Hepatocyte (in vitro differentiated cells): ENCODE measurements at regions not wholly inside any gene's neighbourhood (a gene's known extent, or its start where the extent isn't known, plus 50 kb on each side); places are given as distances from the start of the nearest gene placed in this dataset.
"Not testable (repeated sequence)": the region's sequence is repeated elsewhere in the genome, so short reads cannot be mapped to it uniquely, and the experiment has no call there.

Experiments
- DNase-seq: peaks from one replicate; pipeline ENCODE4 v3.0.0-alpha.2; 2016; ENCODE audit warnings: low spot score
- H2AFZ ChIP-seq: fragments of 200-600 bp; sonication (generic); 2 replicates; pipeline ENCODE4 v1.6.0; 2016; ENCODE audit warnings: antibody characterized with exemption, mild to moderate bottlenecking
- H3K27ac ChIP-seq: fragments of 200-600 bp; sonication (generic); 2 replicates; pipeline ENCODE4 v1.5.1; 2016; ENCODE audit warnings: mild to moderate bottlenecking
- H3K27me3 ChIP-seq: fragments of 200-600 bp; sonication (generic); 2 replicates; pipeline ENCODE4 v1.6.1; 2016
- H3K36me3 ChIP-seq: fragments of 200-600 bp; sonication (generic); replicated peaks from 2 replicates; pipeline ENCODE4 v1.5.1; 2016; ENCODE audit warnings: low read depth; ENCODE audit not compliant: insufficient read depth
- H3K4me1 ChIP-seq: fragments of 200-600 bp; sonication (generic); 2 replicates; pipeline ENCODE4 v1.5.1; 2016; ENCODE audit warnings: mild to moderate bottlenecking, moderate library complexity; ENCODE audit not compliant: insufficient read depth
- H3K4me2 ChIP-seq: fragments of 200-600 bp; sonication (generic); 2 replicates; pipeline ENCODE4 v1.6.0; 2016
- H3K4me3 ChIP-seq: fragments of 200-600 bp; sonication (generic); 2 replicates; pipeline ENCODE4 v1.5.1; 2016; ENCODE audit warnings: mild to moderate bottlenecking
- H3K79me2 ChIP-seq: fragments of 200-600 bp; sonication (generic); 2 replicates; pipeline ENCODE4 v1.6.0; 2017; ENCODE audit warnings: mild to moderate bottlenecking
- H3K9me2 ChIP-seq: fragments of 200-600 bp; sonication (generic); replicated peaks from 2 replicates; pipeline ENCODE4 v1.6.0; 2017; ENCODE audit warnings: mild to moderate bottlenecking; ENCODE audit not compliant: insufficient read depth
- H3K9me3 ChIP-seq: fragments of 200-600 bp; sonication (generic); 2 replicates; pipeline ENCODE4 v1.5.1; 2016; ENCODE audit warnings: low read depth, mild to moderate bottlenecking
- H4K20me1 ChIP-seq: fragments of 200-600 bp; sonication (generic); 2 replicates; pipeline ENCODE4 v1.6.0; 2016; ENCODE audit warnings: mild to moderate bottlenecking; ENCODE audit not compliant: insufficient read depth, poor library complexity, severe bottlenecking
- EZH2 ChIP-seq: fragments of 200-600 bp; sonication (generic); IDR thresholded peaks from 2 replicates; pipeline ENCODE4 v1.6.1; 2016; ENCODE audit warnings: antibody characterized with exemption, mild to moderate bottlenecking, borderline replicate concordance
- EZH2phosphoT487 ChIP-seq: fragments of 200-600 bp; sonication (generic); IDR thresholded peaks from one replicate; pipeline ENCODE4 v1.6.1; 2018; ENCODE audit warnings: antibody characterized with exemption, mild to moderate bottlenecking, low read depth, moderate library complexity; ENCODE audit not compliant: unreplicated experiment, severe bottlenecking
- WGBS: methylation state at CpG from one replicate; pipeline ENCODE4 v1.1.6; 2016; ENCODE audit warnings: low lambda C conversion rate; ENCODE audit errors: missing lambda C conversion rate; 5-methylcytosine and 5-hydroxymethylcytosine counted together
- TF ChIP-seq, protein P1 (sequence below): fragments of 200-600 bp; sonication (generic); IDR thresholded peaks from 2 replicates; pipeline ENCODE4 v1.5.1; 2016; ENCODE audit warnings: antibody characterized with exemption, mild to moderate bottlenecking; ENCODE audit not compliant: poor library complexity

DNA sequence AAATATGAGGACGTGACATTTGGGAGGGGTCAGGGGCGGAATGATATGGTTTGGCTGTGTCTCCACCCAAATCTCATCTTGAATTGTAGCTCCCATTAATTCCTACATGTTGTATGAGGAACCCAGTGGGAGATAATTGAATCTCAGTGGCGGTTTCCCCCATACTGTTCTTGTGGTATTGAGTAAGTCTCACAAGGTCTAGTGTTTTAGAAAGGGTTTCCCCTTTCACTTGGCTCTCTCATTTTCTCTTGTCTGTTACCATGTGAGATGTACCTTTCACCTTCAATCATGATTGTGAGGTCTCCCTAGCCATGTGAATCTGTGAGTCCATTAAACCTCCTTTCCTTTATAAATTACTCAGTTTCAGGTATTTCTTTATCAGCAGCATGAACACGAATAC, 663.6 kb upstream of the CHRM3 start:
- TF ChIP-seq EZH2phosphoT487 (no peak), EZH2 (no peak)
- WGBS, result 87% methylated on average over 4 of the region's 4 CpGs
- DNase-seq, result no peak
- Histone ChIP-seq H3K9me2 (no peaks in the 10 kb centered on the region), H3K79me2 (no peaks in the 10 kb centered on the region), H3K4me2 (no peak overlapping the region), H3K27me3 (no peaks in the 10 kb centered on the region), H4K20me1 (no peaks in the 10 kb centered on the region), H3K36me3 (no peaks in the 10 kb centered on the region), H3K4me3 (no peak overlapping the region), H3K4me1 (no peaks in the 10 kb centered on the region), H3K27ac (no peak overlapping the region), H3K9me3 (no peaks in the 10 kb centered on the region), H2AFZ (no peak overlapping the region)

DNA sequence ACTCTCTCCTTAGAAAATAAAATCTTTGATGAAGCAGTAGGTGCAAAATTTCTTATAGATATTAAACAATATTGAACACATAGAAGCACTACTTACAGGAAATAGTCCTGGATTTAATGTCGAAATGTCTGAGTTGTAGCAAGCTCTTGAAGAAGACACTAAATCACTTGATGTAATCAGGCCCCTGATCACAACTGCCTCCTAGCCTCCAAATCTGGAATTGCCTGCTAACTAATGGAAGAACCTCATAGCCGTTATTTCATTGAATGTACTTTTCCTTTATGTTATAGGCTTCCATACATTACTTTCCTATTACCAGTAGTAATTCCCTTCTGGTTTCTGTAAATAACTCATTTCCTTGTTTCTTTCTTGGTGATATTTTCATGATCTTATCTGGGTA, 675.7 kb upstream of the CHRM3 start:
- H3K27me3 ChIP-seq, result peaks cover 4% of the 10 kb centered on the region
- H4K20me1 ChIP-seq, result no peaks in the 10 kb centered on the region
- H3K4me3 ChIP-seq, result no peak overlapping the region
- TF ChIP-seq EZH2phosphoT487, result no peak
- TF ChIP-seq, protein P1, sequence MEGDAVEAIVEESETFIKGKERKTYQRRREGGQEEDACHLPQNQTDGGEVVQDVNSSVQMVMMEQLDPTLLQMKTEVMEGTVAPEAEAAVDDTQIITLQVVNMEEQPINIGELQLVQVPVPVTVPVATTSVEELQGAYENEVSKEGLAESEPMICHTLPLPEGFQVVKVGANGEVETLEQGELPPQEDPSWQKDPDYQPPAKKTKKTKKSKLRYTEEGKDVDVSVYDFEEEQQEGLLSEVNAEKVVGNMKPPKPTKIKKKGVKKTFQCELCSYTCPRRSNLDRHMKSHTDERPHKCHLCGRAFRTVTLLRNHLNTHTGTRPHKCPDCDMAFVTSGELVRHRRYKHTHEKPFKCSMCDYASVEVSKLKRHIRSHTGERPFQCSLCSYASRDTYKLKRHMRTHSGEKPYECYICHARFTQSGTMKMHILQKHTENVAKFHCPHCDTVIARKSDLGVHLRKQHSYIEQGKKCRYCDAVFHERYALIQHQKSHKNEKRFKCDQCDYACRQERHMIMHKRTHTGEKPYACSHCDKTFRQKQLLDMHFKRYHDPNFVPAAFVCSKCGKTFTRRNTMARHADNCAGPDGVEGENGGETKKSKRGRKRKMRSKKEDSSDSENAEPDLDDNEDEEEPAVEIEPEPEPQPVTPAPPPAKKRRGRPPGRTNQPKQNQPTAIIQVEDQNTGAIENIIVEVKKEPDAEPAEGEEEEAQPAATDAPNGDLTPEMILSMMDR, result peak; percentile 14
- no peaks in the 10 kb centered on the region for H3K79me2 ChIP-seq
- H3K27ac ChIP-seq, result no peak overlapping the region
- H3K4me1 ChIP-seq, result no peaks in the 10 kb centered on the region
- H3K9me2 ChIP-seq, result no peaks in the 10 kb centered on the region
- no peak overlapping the region for H3K4me2 ChIP-seq
- 75% methylated on average over 2 of the region's 2 CpGs for WGBS
- H2AFZ ChIP-seq, result no peak overlapping the region
- no peaks in the 10 kb centered on the region for H3K36me3 ChIP-seq
- no peaks in the 10 kb centered on the region for H3K9me3 ChIP-seq
- DNase-seq, result no peak

GRCh38 chr1:238701024-238701423, 685.3 kb upstream of the CHRM3 start:
- Histone ChIP-seq H3K27ac (no peak overlapping the region), H3K4me2 (no peak overlapping the region), H3K36me3 (no peaks in the 10 kb centered on the region), H4K20me1 (no peaks in the 10 kb centered on the region), H3K4me1 (no peaks in the 10 kb centered on the region), H2AFZ (no peak overlapping the region), H3K9me3 (no peaks in the 10 kb centered on the region), H3K79me2 (no peaks in the 10 kb centered on the region), H3K4me3 (no peak overlapping the region), H3K9me2 (no peaks in the 10 kb centered on the region), H3K27me3 (no peaks in the 10 kb centered on the region)
- DNase-seq, result no peak
- TF ChIP-seq EZH2phosphoT487, result no peak
- 94% methylated on average over 5 of the region's 5 CpGs for WGBS

- H3K4me3 ChIP-seq, result no peak overlapping the region
- no peaks in the 10 kb centered on the region for H3K79me2 ChIP-seq
- DNase-seq, result no peak
Measured at GRCh38 chr1:238690415-238690814, 696.0 kb upstream of the CHRM3 start.

GRCh38 chr1:238684576-238684975, 701.8 kb upstream of the CHRM3 start:
- WGBS, result 98% methylated on average over 25 of the region's 27 CpGs
- not testable (repeated sequence) for H3K4me3 ChIP-seq, H3K36me3 ChIP-seq, H4K20me1 ChIP-seq, H3K79me2 ChIP-seq, H3K9me3 ChIP-seq, H2AFZ ChIP-seq, H3K4me1 ChIP-seq, DNase-seq, H3K9me2 ChIP-seq, H3K27ac ChIP-seq, H3K27me3 ChIP-seq, H3K4me2 ChIP-seq

More at GRCh38 chr1:238690415-238690814, 696.0 kb upstream of the CHRM3 start:
- no peak for TF ChIP-seq EZH2
- TF ChIP-seq, protein P1, result no peak
- no peak for TF ChIP-seq EZH2phosphoT487
- H3K4me1 ChIP-seq, result no peaks in the 10 kb centered on the region
- no peaks in the 10 kb centered on the region for H3K9me3 ChIP-seq
- no peak overlapping the region for H3K4me2 ChIP-seq
- no peaks in the 10 kb centered on the region for H3K36me3 ChIP-seq
- no peak overlapping the region for H2AFZ ChIP-seq
- no peaks in the 10 kb centered on the region for H4K20me1 ChIP-seq
- no peaks in the 10 kb centered on the region for H3K27me3 ChIP-seq
- no peaks in the 10 kb centered on the region for H3K9me2 ChIP-seq
- H3K27ac ChIP-seq, result no peak overlapping the region
